ENCODE measurements at regions not wholly inside any gene's neighbourhood (a gene's known extent, or its start where the extent isn't known, plus 50 kb on each side); places are given as distances from the start of the nearest gene placed in this dataset.

DNA sequence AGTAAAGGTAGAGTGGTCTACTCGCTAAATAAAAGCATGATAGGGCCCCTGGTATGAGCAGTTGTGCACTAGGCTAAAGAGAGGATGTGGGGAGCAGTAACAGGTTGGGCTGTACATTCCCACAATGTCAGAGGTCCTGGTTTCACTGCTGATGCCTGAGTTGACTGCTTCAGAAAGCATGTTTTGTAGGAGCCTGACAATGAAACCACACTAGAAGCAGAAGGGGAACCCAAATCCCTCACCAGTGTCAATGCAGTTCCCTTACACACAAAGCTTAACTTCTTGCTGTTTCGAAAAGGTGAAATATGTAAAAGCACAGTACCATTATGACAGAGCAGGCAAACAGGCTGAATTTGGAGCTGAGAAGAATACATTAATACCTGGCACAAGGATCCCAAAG, 291.7 kb upstream of the KYNU start:
- H3K4me2 ChIP-seq (ENCODE audit: insufficient read depth, insufficient read length, low read length) = no peak overlapping the region
- no peaks in the 10 kb centered on the region for H3K4me1 ChIP-seq (ENCODE audit: insufficient read depth, low read length)
- H3K9me3 ChIP-seq (ENCODE audit: control insufficient read depth, low read depth, low read length) = no peaks in the 10 kb centered on the region
- no peak overlapping the region for H2AFZ ChIP-seq (ENCODE audit: low read length)
- no peak overlapping the region for H2BK20ac ChIP-seq (ENCODE audit: low read depth, low read length, poor library complexity, severe bottlenecking)
- Mint-ChIP-seq H3K27ac (no peak overlapping the region), H3K36me3 (ENCODE audit: insufficient read depth in 1 of 3, low read depth in 3 of 3) (no peaks in the 10 kb centered on the region), H3K9me3 (no peaks in the 10 kb centered on the region), H3K4me3 (no peak overlapping the region), H3K4me1 (no peaks in the 10 kb centered on the region), H3K27me3 (ENCODE audit: low read depth) (no peaks in the 10 kb centered on the region)
- H3K79me2 ChIP-seq (ENCODE audit: insufficient read depth, low read length) = no peaks in the 10 kb centered on the region
- TF ChIP-seq, protein P1, sequence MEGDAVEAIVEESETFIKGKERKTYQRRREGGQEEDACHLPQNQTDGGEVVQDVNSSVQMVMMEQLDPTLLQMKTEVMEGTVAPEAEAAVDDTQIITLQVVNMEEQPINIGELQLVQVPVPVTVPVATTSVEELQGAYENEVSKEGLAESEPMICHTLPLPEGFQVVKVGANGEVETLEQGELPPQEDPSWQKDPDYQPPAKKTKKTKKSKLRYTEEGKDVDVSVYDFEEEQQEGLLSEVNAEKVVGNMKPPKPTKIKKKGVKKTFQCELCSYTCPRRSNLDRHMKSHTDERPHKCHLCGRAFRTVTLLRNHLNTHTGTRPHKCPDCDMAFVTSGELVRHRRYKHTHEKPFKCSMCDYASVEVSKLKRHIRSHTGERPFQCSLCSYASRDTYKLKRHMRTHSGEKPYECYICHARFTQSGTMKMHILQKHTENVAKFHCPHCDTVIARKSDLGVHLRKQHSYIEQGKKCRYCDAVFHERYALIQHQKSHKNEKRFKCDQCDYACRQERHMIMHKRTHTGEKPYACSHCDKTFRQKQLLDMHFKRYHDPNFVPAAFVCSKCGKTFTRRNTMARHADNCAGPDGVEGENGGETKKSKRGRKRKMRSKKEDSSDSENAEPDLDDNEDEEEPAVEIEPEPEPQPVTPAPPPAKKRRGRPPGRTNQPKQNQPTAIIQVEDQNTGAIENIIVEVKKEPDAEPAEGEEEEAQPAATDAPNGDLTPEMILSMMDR (conservative IDR thresholded peaks at IDR 0.05) = no peak
- no peak overlapping the region for H3K23ac ChIP-seq (ENCODE audit: insufficient read length, low read depth, low read length)
- H3K23me2 ChIP-seq (ENCODE audit: insufficient read length, low read depth, low read length, poor library complexity, severe bottlenecking) = no peaks in the 10 kb centered on the region
- H3K9ac ChIP-seq (ENCODE audit: extremely low read depth, insufficient read length, low read length) = no peak overlapping the region
- no peak overlapping the region for H3K27ac ChIP-seq (ENCODE audit: insufficient read length, low read depth, low read length)
- no peak overlapping the region for H2BK15ac ChIP-seq (ENCODE audit: low read depth, low read length)
- H3K56ac ChIP-seq (ENCODE audit: insufficient read length, low read depth, low read length) = no peak overlapping the region
- no peaks in the 10 kb centered on the region for H3K27me3 ChIP-seq (ENCODE audit: insufficient read depth, low read length)
- WGBS (ENCODE audit: extremely low coverage, insufficient read length, low lambda C conversion rate) = no CpG with 5 or more reads among the region's 2 CpGs
- H3K4ac ChIP-seq (ENCODE audit: low read depth, low read length) = no peak overlapping the region
- H4K20me1 ChIP-seq (ENCODE audit: control insufficient read depth, insufficient read depth, insufficient read length) = no peaks in the 10 kb centered on the region
- no peak overlapping the region for H3K14ac ChIP-seq (ENCODE audit: insufficient read depth, low read length)
- H2BK12ac ChIP-seq (ENCODE audit: insufficient read length, low read depth, low read length) = no peak overlapping the region
- no peak overlapping the region for H2AK5ac ChIP-seq (ENCODE audit: insufficient read length, low read length)
- H3T11ph ChIP-seq (ENCODE audit: low read length) = no peak overlapping the region
- H2BK5ac ChIP-seq (ENCODE audit: insufficient read length, low read length) = no peak overlapping the region
- DNase-seq = no peak
- H3K18ac ChIP-seq (ENCODE audit: insufficient read length, low read depth, low read length) = no peak overlapping the region
- H4K5ac ChIP-seq (ENCODE audit: insufficient read length, low read depth, low read length) = no peak overlapping the region
- H4K8ac ChIP-seq (replicated peaks; ENCODE audit: insufficient read length, low read depth, low read length) = no peak overlapping the region
- H2BK120ac ChIP-seq (ENCODE audit: low read depth, low read length, poor library complexity, severe bottlenecking) = no peak overlapping the region
- no peak overlapping the region for H4K91ac ChIP-seq (ENCODE audit: insufficient read length, low read depth, low read length)
- H3K79me1 ChIP-seq (ENCODE audit: insufficient read depth, low read depth, low read length, poor library complexity, severe bottlenecking) = no peaks in the 10 kb centered on the region

Measured in H9 (cell line).